ENCODE measurements at regions not wholly inside any gene's neighbourhood (a gene's known extent, or its start where the extent isn't known, plus 50 kb on each side); places are given as distances from the start of the nearest gene placed in this dataset.

DNA sequence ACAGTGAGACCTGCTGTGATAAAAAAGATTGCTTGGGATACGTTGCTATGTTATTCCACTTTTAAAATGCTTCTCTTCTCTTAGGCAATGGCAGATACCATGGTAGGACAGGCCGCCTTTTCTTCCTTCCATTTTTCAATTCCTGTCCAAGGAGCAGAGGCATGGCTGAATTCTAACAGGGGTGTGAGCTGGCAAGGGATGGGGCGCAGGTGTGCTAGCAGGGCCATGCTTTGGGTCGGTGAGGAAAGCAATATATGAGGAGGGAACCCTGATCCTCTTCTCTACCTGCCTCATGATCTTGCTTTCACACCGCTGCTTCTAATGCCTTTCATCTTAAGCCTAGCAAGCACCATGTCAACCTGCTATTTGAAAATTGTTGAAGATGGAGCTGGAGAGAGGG, 225.0 kb downstream of the KATNAL1 start (continued):
- TF ChIP-seq L3MBTL2 (IDR thresholded peaks at IDR 0.05): no peak
- TF ChIP-seq, protein P1, sequence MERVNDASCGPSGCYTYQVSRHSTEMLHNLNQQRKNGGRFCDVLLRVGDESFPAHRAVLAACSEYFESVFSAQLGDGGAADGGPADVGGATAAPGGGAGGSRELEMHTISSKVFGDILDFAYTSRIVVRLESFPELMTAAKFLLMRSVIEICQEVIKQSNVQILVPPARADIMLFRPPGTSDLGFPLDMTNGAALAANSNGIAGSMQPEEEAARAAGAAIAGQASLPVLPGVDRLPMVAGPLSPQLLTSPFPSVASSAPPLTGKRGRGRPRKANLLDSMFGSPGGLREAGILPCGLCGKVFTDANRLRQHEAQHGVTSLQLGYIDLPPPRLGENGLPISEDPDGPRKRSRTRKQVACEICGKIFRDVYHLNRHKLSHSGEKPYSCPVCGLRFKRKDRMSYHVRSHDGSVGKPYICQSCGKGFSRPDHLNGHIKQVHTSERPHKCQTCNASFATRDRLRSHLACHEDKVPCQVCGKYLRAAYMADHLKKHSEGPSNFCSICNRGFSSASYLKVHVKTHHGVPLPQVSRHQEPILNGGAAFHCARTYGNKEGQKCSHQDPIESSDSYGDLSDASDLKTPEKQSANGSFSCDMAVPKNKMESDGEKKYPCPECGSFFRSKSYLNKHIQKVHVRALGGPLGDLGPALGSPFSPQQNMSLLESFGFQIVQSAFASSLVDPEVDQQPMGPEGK (CRISPR knock-in tag; IDR thresholded peaks at IDR 0.05; ENCODE audit: borderline replicate concordance): no peak
- TF ChIP-seq NCOA1 (IDR thresholded peaks at IDR 0.05; ENCODE audit: low read depth): no peak
- no peak for TF ChIP-seq ZNF316 (IDR thresholded peaks at IDR 0.05)

DNA sequence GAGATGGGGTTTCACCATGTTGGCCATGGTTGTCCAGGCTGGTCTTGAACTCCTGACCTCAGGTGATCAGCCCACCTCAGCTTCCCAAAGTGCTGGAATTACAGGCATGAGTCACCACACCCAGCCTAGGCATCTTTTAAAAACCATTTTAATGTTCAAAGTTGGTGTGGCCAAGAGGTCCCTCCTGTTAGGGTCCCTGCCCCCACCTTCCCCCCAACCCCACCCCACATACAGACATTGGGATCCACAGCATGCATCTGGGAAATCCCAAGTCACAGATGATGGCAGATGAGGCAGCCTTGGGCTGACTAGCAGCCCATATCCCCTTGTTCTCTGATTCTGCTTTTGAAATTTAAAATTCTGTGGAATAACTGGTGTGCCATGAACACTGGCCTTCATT, 226.0 kb downstream of the KATNAL1 start:
- CTCF ChIA-PET (ENCODE audit: low intra/inter-chr PET ratio): no interaction called here
- Histone ChIP-seq H3K79me2 (ENCODE audit: control insufficient read depth, insufficient read depth, low read length) (no peaks in the 10 kb centered on the region), H3K27me3 (ENCODE audit: control insufficient read depth in 2 of 2, insufficient read depth in 2 of 2, low read length in 2 of 2) (peaks cover 0 to 14% of the 10 kb centered on the region in 2 experiments; a peak in 3 of 5 replicates), H3K9me1 (ENCODE audit: control insufficient read depth, insufficient read depth, low read length) (no peaks in the 10 kb centered on the region), H2AFZ (ENCODE audit: low read depth, low read length) (no peak overlapping the region), H3K9me3 (replicated peaks; ENCODE audit: control insufficient read depth, insufficient read depth, low read depth, low read length) (no peaks in the 10 kb centered on the region; the same call in 1 of the 2 replicates), H3K9ac (ENCODE audit: insufficient read depth in 1 of 2, low read depth in 2 of 2, low read length in 2 of 2) (no peak overlapping the region), H3K4me1 (replicated peaks in 1 of 2; ENCODE audit: control insufficient read depth in 2 of 2, insufficient read depth in 2 of 2, low read length in 2 of 2) (no peaks in the 10 kb centered on the region), H3K27ac (ENCODE audit: extremely low read depth, low read depth, low read length) (no peak overlapping the region), H4K20me1 (replicated peaks; ENCODE audit: control insufficient read depth, insufficient read depth, low read length) (no peaks in the 10 kb centered on the region), H3K36me3 (ENCODE audit: control insufficient read depth, insufficient read depth, low read length) (no peaks in the 10 kb centered on the region), H3K4me2 (ENCODE audit: insufficient read depth, low read length) (no peak overlapping the region), H3K4me3 (no peak overlapping the region)
- intact Hi-C loops (cut with micrococcal nuclease): no loop called here
- DNase-seq (ENCODE audit: extremely low read depth in 1 of 4, low spot score in 3 of 4): no peak
- no TSS peak for BruUV-seq (replicated peaks)
- FAIRE-seq: no peak
- in situ Hi-C loops (cut with MboI): no loop called here
- ATAC-seq: no peak
- POLR2A ChIA-PET: no interaction called here
- TF ChIP-seq BRD4 (IDR thresholded peaks at IDR 0.05): no peak
- no peak for TF ChIP-seq NR2F6 (CRISPR knock-in tag; IDR thresholded peaks at IDR 0.05)
- TF ChIP-seq ZBTB8A (IDR thresholded peaks at IDR 0.05; ENCODE audit: partially characterized antibody): no peak
- TF ChIP-seq TCFL5 (CRISPR knock-in tag; conservative IDR thresholded peaks at IDR 0.05): no peak
- TF ChIP-seq, protein P2, sequence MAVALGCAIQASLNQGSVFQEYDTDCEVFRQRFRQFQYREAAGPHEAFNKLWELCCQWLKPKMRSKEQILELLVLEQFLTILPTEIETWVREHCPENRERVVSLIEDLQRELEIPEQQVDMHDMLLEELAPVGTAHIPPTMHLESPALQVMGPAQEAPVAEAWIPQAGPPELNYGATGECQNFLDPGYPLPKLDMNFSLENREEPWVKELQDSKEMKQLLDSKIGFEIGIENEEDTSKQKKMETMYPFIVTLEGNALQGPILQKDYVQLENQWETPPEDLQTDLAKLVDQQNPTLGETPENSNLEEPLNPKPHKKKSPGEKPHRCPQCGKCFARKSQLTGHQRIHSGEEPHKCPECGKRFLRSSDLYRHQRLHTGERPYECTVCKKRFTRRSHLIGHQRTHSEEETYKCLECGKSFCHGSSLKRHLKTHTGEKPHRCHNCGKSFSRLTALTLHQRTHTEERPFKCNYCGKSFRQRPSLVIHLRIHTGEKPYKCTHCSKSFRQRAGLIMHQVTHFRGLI (CRISPR knock-in tag; IDR thresholded peaks at IDR 0.05): no peak
- no peak for TF ChIP-seq CBFA2T2 (conservative IDR thresholded peaks at IDR 0.05)
- TF ChIP-seq, protein P3, sequence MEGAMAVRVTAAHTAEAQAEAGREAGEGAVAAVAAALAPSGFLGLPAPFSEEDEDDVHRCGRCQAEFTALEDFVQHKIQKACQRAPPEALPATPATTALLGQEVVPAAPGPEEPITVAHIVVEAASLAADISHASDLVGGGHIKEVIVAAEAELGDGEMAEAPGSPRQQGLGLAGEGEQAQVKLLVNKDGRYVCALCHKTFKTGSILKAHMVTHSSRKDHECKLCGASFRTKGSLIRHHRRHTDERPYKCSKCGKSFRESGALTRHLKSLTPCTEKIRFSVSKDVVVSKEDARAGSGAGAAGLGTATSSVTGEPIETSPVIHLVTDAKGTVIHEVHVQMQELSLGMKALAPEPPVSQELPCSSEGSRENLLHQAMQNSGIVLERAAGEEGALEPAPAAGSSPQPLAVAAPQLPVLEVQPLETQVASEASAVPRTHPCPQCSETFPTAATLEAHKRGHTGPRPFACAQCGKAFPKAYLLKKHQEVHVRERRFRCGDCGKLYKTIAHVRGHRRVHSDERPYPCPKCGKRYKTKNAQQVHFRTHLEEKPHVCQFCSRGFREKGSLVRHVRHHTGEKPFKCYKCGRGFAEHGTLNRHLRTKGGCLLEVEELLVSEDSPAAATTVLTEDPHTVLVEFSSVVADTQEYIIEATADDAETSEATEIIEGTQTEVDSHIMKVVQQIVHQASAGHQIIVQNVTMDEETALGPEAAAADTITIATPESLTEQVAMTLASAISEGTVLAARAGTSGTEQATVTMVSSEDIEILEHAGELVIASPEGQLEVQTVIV (CRISPR knock-in tag; IDR thresholded peaks at IDR 0.05; ENCODE audit: borderline replicate concordance): no peak
- TF ChIP-seq, protein P4, sequence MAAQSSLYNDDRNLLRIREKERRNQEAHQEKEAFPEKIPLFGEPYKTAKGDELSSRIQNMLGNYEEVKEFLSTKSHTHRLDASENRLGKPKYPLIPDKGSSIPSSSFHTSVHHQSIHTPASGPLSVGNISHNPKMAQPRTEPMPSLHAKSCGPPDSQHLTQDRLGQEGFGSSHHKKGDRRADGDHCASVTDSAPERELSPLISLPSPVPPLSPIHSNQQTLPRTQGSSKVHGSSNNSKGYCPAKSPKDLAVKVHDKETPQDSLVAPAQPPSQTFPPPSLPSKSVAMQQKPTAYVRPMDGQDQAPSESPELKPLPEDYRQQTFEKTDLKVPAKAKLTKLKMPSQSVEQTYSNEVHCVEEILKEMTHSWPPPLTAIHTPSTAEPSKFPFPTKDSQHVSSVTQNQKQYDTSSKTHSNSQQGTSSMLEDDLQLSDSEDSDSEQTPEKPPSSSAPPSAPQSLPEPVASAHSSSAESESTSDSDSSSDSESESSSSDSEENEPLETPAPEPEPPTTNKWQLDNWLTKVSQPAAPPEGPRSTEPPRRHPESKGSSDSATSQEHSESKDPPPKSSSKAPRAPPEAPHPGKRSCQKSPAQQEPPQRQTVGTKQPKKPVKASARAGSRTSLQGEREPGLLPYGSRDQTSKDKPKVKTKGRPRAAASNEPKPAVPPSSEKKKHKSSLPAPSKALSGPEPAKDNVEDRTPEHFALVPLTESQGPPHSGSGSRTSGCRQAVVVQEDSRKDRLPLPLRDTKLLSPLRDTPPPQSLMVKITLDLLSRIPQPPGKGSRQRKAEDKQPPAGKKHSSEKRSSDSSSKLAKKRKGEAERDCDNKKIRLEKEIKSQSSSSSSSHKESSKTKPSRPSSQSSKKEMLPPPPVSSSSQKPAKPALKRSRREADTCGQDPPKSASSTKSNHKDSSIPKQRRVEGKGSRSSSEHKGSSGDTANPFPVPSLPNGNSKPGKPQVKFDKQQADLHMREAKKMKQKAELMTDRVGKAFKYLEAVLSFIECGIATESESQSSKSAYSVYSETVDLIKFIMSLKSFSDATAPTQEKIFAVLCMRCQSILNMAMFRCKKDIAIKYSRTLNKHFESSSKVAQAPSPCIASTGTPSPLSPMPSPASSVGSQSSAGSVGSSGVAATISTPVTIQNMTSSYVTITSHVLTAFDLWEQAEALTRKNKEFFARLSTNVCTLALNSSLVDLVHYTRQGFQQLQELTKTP (IDR thresholded peaks at IDR 0.05; ENCODE audit: low read depth in 1 of 2, partially characterized antibody in 2 of 2): no peak
- TF ChIP-seq GATA2 (CRISPR knock-in tag; IDR thresholded peaks at IDR 0.05): no peak
